Left lung (tissue), 4 donors: ENCODE measurements at regions not wholly inside any gene's neighbourhood (a gene's known extent, or its start where the extent isn't known, plus 50 kb on each side); places are given as distances from the start of the nearest gene placed in this dataset.

ENCODE experiments used
- ATAC-seq: fragments of 200-7000 bp; cut with Tn5 transposase; one replicate; pipeline ENCODE4 v1.9.1; 2020; ENCODE audit warnings: moderate library complexity
- DNase-seq, 4 donors: peaks; one replicate each; pipeline ENCODE4 v3.0.0-alpha.2; 2013 to 2020
- H3K27ac ChIP-seq, 2 donors: fragments of 200-600 bp; sonication (generic) in 1 of 2; one replicate each; pipeline versions ENCODE4 v1.5.0 to v1.8.0; 2020 to 2021
- H3K27me3 ChIP-seq, 2 donors: fragments of 200-600 bp; sonication (generic) in 1 of 2; one replicate each; pipeline versions ENCODE4 v1.5.0 to v1.8.0; 2020 to 2021
- H3K36me3 ChIP-seq, 2 donors: fragments of 200-600 bp; sonication (generic) in 1 of 2; one replicate each; pipeline versions ENCODE4 v1.5.0 to v1.8.0; 2020 to 2021
- H3K4me1 ChIP-seq, 2 donors: fragments of 200-600 bp; one replicate each; pipeline ENCODE4 v1.8.0; 2021
- H3K4me3 ChIP-seq, 2 donors: fragments of 200-600 bp; sonication (generic) in 1 of 2; one replicate each; pipeline versions ENCODE4 v1.5.0 to v1.8.0; 2020 to 2021; ENCODE audit warnings: mild to moderate bottlenecking in 1 of 2
- H3K9me3 ChIP-seq, 2 donors: fragments of 200-600 bp; sonication (generic) in 1 of 2; one replicate each; pipeline versions ENCODE4 v1.5.0 to v1.8.0; 2020 to 2021
- CTCF ChIP-seq, 2 donors: fragments of 200-600 bp; sonication (generic) in 1 of 2; IDR thresholded peaks; one replicate each; pipeline versions ENCODE4 v1.5.0 to v1.8.0; 2021; ENCODE audit warnings: antibody characterized with exemption in 2 of 2
- intact Hi-C, 2 donors: fragments of 100-400 bp; cut with DNase I; formaldehyde crosslinking; loops; one replicate each; pipeline versions ENCODE4 v1.11.2 to v1.14.2; 2022
- donor health status: DM: no; HTN: yes; CAD: no.
- donor health status: DM: no; HTN: no; CAD: no.

DNA sequence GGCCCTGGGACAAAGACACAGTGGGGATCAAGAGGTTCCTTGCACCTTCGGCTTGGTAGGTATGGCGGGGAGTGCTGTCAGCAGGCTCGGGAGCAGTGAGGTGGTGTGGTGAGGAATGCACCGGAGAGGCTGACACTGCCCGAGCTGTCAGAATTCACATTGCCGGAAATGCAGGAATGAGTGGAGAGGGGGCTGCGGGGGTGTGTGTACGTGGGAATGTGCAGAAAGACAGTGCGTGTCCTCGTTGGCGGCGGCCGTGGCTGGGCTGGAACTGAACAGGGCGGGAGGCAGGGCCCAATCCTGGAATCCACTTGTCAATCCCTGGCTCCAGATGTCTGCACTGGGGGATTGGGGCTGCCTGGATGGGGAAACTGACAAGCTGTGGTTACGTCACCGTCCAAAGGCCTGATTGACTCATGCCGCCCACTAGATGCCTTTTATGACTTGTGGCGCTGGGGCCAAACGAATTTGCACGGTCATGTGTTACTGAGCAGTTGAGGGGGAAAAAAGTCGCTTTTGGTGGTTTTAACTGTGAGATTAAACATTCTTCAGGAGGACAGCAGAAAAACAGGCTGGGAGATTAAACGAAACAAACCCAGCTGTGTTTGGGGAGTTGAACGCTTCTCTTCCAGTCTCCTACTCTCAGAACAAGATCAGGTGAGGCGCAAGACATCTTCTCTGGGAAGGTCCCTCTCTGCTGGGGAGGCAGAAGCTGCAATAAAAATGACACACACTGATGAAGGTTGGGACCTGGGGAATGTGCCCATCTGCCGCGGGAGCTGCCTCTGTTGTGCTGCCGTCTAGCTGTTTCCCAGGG is 189.4 kb upstream of the GLI2 start:
- H3K27ac ChIP-seq, result no peak overlapping the region
- H3K36me3 ChIP-seq, result no peaks in the 10 kb centered on the region
- ATAC-seq, result peak; percentile 52

DNA sequence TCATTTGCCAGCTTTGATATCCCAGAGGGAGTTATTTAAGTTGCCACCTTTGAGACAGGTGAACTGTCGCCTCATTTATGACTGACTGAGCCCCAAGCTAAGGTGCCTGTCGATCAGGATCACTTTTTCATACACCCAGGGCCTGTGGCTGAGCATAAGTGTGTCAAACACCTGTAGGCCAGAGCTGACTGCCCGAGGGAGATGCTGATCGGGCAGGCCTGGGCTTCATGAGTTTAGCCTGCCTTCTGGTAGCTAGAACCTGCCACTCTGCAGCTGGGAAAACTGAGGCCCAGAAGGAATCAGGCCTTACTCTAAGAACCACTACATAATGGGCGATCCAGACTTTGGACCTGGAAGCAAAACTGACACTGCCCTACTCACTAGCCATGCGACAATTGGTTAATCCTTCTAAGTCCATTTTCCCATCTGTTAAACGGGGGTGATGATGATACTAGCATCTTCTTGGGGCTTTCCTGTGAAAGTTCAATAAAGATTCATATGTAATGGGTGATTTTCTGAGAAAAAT is 188.7 kb upstream of the GLI2 start:
- Histone ChIP-seq H3K9me3 (no peaks in the 10 kb centered on the region), H3K4me3 (no peak overlapping the region), H3K27me3 (no peaks in the 10 kb centered on the region), H3K36me3 (no peaks in the 10 kb centered on the region), H3K27ac (no peak overlapping the region), H3K4me1 (peaks cover 0 to under 1% of the 10 kb centered on the region in 2 donors)
- intact Hi-C loops, result no loop called here
- no peak for TF ChIP-seq CTCF (IDR thresholded peaks at IDR 0.05)
- ATAC-seq (no peak), DNase-seq (no peak)

More for the DNA sequence above, 189.4 kb upstream of the GLI2 start:
- Histone ChIP-seq H3K27me3 (no peaks in the 10 kb centered on the region), H3K4me1 (no peaks in the 10 kb centered on the region), H3K9me3 (no peaks in the 10 kb centered on the region), H3K4me3 (no peak overlapping the region)
- no peak for TF ChIP-seq CTCF (IDR thresholded peaks at IDR 0.05)
- no peak for DNase-seq
- intact Hi-C loops, result no loop called here

DNA sequence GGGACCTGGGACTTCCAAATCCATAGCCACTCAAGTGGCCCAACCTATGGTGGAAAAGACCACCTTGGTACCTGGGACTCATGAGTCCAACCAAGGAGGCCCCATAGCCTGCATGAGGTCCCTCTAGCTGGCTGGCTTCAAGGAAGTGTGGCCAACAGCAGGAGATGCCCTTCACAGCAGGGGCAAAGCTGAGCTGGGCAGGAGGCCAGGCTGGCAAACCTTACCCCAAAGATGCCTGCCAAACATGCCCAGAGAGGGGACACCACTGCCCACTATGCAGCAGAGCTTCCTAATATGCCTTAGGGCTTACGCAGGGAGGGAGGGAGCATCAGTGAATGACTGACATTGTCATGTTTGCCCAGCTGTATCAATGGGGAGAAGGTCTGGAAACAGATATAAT is 188.0 kb upstream of the GLI2 start:
- Histone ChIP-seq H3K4me3 (no peak overlapping the region), H3K27ac (no peak overlapping the region), H3K27me3 (no peaks in the 10 kb centered on the region), H3K4me1 (peaks cover 2 to 4% of the 10 kb centered on the region in 2 donors), H3K36me3 (no peaks in the 10 kb centered on the region), H3K9me3 (no peaks in the 10 kb centered on the region)
- no peak for DNase-seq
- intact Hi-C loops, result no loop called here
- no peak for TF ChIP-seq CTCF (IDR thresholded peaks at IDR 0.05)
- ATAC-seq, result no peak

GRCh38 chr2:120548627-120549608 is 186.8 kb upstream of the GLI2 start:
- TF ChIP-seq CTCF (IDR thresholded peaks at IDR 0.05), result no peak
- H3K4me1 ChIP-seq, result peaks cover 4 to 7% of the 10 kb centered on the region in 2 donors
- H3K27ac ChIP-seq, result no peak overlapping the region
- H3K4me3 ChIP-seq, result no peak overlapping the region
- intact Hi-C loops, result no loop called here
- H3K9me3 ChIP-seq, result no peaks in the 10 kb centered on the region
- no peaks in the 10 kb centered on the region for H3K36me3 ChIP-seq
- ATAC-seq (no peak), DNase-seq (no peak)
- H3K27me3 ChIP-seq, result no peaks in the 10 kb centered on the region

GRCh38 chr2:120549841-120550240 is 185.8 kb upstream of the GLI2 start:
- Histone ChIP-seq H3K9me3 (no peaks in the 10 kb centered on the region), H3K36me3 (no peaks in the 10 kb centered on the region), H3K27ac (no peak overlapping the region), H3K4me1 (peaks cover 4 to 7% of the 10 kb centered on the region in 2 donors), H3K4me3 (no peak overlapping the region), H3K27me3 (no peaks in the 10 kb centered on the region)
- DNase-seq (no peak), ATAC-seq (no peak)
- TF ChIP-seq CTCF (IDR thresholded peaks at IDR 0.05), result no peak
- intact Hi-C loops, result no loop called here
